NCI-H128 (cell line): ENCODE measurements at regions not wholly inside any gene's neighbourhood (a gene's known extent, or its start where the extent isn't known, plus 50 kb on each side); places are given as distances from the start of the nearest gene placed in this dataset.
"Not testable (repeated sequence)": the region's sequence is repeated elsewhere in the genome, so short reads cannot be mapped to it uniquely, and the experiment has no call there.

Experiments
- DNase-seq: peaks from one replicate; lab custom pipeline; 2025; ENCODE audit not compliant: unreplicated experiment; lab: John Stamatoyannopoulos, UW

DNA sequence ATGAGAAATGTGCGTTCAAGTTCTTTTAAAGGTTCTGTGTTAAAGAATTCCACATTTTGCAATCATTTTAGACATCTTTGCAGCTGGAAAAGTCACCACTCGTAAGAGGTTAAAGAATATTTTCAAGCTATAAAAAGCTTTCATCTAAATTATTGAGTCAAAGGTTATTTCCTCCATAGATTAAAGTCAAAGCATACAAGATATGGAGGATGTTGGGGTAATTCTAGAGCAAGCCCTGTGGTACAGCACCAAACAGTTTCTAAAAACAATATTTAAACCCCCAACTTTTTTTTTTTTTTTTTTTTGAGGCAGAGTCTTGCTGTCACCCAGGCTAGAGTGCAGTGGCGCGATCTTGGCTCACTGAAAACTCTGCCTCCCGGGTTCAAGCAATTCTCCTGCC, 1299.8 kb upstream of the TMEM132C start:
- no peak for DNase-seq

DNA sequence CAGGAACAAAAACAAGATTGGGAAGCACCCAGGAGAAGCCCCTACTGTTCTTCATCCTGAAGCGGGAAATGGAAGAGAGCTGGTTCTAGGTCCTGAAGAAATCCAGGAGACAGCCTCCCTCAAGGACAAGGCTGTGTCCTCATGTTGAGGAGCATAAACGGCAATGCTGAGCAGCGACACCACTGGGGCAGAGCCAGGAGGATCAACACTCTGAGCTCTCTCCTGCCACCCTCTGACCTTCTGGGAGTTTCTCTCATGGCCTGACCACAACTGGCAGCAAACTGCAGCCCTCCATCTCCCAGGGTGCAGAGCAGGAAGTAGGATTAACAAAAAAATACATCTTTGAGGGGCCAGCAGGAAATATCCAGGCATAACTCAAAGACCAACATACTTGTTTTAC, 1292.2 kb upstream of the TMEM132C start:
- no peak for DNase-seq

DNA sequence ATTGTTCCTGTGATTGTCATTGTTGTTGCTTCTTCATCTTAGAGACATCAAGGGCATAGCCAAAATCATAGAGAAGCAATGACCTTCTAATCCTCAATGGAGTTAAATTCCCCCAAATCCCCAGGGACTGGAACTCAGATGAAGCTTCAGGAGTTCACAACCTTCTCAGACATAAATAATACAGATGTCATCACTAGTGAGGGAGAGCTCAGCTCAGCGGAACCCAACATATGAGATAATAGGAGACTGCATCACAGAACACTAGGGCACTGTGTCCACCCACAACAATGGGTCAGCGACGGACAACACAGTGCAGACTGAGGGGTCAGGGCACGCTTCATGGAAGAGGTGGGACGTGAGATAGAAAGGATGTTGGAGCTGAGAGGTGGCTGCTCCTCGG, 1290.4 kb upstream of the TMEM132C start:
- no peak for DNase-seq

DNA sequence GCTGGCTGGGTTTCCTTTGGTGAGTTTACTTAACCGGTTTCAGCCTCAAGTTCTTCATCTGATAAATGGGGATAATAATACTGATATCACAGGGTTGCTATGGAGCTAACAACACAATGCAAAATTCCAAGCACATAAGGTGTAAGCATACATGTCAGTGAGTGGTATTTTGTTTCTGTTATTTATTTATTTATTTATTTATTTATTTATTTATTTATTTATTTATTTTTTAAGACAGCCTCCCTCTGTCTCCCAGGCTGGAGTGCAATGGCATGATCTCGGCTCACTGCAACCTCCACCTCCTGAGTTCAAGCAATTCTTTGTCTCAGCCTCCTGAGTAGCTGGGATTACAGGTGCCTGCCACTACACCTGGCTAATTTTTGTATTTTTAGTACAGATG, 1287.4 kb upstream of the TMEM132C start:
- not testable (repeated sequence) for DNase-seq

DNA sequence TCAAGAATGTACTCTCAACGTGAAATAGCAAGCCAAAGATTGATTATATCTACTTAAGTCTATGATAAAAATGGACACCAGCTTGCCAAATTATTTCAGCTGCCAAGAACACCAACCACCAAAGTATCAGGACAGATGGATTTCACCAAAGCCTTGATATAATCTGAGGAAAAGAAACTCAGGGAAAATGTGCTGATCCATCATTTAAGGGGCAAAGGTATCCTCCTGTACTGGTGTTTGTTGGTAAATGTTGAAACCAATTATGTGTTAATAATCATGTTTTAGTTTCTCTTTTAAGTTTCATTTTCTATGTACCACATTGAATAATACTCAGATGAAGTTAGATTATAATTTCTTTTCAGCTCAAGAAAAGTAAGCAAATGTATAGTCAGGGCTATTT, 1284.3 kb upstream of the TMEM132C start:
- DNase-seq: no peak

DNA sequence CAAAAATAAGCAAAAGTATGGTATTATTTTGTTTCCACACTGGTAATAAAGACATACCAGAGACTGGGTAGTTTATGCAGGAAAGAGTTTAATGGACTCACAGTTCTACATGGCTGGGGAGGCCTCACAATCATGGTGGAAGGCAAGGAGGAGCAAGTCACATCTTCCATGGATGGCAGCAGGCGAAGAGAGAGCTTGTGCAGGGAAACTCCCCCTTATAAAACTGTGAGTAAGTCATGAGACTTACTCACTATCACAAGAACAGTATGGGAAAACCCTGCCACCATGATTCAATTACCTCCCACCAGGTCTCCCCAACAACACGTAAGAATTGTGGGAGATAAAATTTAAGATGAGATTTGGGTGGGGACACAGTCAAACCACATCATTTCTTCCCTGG, 1283.2 kb upstream of the TMEM132C start:
- not testable (repeated sequence) for DNase-seq

DNA sequence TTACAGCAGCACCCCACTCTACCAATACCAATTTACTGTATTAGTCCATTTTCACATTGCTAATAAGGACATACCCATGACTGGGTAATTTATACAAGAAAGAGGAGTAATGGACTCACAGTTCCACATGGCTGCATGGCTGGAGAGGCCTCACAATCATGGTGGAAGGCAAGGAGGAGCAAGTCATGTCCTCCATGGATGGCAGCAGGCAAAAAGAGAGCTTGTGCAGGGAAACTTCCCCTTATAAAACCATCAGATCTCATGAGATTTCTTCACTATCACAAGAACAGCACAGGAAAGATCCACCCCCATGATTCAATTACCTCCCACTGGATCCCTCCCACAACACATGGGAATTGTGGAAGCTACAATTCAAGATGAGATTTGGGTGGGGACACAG, 1281.3 kb upstream of the TMEM132C start:
- DNase-seq: not testable (repeated sequence)

DNA sequence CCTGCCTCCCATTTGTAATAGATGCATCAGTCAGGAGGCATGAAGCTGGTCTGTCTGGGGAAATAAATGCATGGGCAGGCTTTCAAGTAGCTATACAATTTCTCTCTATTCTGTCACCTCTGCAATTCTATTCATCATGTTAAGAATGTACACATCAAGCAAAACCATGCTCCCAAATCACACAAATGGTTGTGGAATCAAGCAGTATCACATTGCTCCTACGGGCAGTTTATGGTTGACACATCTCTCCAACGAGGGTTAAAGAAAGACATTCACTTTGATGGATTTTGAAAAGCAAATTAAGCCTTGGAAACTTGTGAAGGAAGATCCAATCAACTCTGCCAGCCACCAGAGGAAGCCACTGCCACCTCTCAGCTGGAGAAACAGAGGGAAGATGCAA, 1277.4 kb upstream of the TMEM132C start:
- no peak for DNase-seq

DNA sequence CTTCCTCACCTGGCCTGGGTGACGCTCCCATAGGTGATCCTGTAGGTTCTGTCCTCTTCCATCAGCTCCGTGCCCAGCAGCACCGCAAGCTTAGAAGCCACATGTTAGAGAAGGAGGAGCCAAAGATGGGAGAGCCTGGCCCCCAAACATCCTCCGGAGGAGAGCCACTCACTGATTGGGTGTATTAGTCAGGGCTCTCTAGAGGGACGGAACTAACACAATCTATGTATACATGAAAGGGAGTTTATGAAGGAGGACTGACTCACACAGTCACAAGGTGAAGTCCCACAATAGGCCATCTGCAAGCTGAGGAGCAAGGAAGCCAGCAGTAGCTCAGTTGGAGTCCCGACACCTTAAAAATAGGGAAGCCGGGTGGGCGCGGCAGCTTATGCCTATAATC, 1273.1 kb upstream of the TMEM132C start:
- no peak for DNase-seq

DNA sequence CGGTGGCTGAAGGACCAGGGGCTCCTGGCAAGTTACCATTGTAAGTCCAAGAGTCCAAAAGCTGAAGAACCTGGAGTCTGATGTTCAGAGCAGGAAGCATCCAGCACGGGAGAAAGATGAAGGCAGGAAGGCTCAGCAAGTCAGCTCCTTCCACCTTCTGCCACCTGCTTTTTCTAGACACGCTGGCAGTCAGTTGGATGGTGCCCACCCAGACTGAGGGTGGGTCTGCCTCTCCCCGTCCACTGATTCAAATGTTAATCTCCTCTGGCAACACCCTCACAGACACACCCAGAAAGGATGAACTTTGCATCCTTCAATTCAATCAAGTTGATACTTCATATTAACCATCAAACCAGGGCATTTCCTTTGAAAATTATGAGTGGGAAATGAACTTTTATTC, 1272.4 kb upstream of the TMEM132C start:
- DNase-seq: no peak

DNA sequence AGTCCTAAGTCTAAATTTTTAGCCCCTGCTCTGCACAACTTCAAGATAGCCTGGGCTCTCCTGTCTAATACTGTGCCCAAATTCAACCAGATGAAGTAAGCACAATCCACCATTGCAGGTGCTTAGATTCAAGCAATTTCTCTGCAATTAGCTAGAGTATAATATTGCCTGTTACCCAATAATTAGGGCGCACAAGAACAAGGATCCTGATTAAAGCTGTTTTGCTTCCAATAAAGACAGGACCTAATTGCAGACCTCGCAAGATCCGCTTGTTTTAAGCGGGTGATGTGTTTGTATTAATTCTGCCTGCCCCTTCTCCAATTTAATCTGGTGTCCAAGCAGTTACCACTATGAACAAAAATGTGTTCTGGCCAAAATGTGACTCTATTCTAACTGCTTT, 1268.9 kb upstream of the TMEM132C start:
- DNase-seq: no peak

DNA sequence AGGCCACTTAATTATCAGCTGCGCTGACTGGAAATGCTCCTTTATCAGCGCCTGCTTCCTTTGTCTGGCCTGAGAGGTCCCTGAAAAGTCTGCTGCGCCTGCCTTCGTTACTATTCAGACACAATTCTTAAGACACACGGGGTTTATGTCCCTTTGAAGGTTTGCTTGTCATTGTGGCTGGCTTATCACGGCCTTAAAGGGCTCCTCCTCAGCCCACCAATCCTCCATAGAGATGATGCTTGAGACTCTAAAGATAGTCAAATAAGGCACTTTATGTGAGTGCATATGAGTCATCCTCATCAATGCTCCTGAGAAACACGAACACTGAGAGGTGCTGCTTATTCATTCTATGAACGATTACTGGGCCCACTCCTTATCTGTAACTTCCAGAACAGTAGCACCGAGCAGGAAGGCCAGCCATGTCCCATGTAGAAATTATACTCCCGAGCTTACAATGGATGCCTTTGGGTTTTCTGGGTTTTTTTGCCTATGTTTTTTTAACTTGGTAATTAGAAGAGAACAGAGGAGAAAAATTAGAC, 1268.2 kb upstream of the TMEM132C start:
- DNase-seq: no peak

DNA sequence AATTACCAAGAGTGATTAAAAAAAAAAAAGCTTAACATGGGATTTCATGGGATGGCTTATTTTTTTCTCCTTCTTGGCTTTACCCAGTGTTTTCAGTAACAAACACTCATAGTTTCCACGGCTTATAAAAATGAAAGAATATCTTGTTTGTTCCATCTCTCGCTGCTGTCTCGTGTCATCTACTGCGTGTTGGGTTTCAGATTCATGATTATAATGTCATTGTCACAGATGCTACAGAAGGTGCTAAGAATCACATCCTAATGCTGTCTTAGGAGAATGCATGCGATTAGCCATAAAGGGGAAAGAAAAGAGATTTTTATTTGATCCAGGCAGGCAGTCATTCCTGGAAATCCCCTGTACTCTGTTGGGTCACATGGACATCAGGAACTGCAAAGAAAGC, 1267.6 kb upstream of the TMEM132C start:
- no peak for DNase-seq

DNA sequence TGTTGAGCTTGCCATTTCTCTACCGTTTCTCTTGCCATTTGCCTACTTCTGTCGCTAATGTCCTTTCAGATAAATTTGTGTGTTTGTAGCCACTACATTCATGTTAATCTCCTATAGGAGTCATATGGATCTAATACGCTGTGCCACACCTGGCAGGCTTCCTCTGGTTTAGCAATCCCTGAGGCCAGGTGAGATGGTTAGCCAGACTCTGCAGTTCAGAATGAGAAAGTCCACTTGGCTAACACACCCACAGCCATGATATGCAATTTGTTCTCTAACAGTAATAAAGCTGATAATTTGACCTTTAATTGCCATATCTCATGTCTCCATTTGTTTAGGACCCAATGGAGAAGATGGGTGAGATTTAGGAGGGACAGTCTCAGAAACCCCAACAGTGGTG, 1261.6 kb upstream of the TMEM132C start:
- DNase-seq: no peak

DNA sequence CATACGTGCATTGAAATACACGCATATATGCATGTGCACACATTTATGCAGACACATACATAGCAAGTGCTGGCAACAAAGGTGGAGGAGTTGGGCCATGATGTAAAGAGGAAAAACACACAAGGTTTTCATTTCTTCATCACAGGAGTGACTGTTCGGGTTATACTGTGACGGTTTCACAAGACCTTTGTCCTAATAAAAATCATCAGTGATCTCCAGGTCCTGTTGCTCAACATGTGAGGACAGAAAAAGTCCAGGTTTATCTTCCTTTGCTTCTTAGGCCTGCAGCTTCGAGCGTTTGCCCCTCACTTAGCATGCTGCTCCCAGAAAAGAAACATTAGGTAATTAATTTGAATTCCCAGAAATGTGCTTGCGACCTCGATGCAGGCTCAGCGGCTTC, 1260.0 kb upstream of the TMEM132C start:
- no peak for DNase-seq

DNA sequence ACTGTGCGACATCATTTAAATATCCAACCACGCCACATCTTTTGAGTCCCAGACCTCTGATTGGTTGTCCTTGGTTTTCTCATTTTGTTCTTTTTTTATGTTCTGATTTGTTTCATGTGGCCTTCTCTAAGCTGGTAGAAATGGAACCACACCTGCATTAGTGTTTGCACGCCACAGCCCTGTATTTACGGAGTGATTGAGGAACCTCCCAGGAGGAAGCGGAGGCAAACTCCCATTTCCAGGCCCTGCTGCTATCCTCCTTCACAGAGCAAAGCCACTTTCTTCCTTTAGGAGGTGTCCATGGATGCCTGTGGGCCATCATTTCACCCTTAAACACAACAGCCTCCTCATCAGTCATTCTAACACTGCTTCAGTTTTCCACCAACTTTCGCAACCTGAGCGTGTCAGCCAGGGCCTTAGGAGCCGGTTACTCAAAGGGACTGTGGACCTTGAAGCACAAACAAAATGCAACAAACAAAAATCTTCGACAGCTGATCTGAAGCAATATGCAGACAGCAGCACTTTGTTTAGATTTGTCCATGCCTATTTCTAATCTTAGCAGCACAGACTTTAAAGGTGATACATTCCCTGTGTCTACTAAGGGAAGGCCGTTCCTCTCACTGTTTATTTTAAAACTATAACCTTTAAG, 1258.1 kb upstream of the TMEM132C start:
- DNase-seq: no peak

DNA sequence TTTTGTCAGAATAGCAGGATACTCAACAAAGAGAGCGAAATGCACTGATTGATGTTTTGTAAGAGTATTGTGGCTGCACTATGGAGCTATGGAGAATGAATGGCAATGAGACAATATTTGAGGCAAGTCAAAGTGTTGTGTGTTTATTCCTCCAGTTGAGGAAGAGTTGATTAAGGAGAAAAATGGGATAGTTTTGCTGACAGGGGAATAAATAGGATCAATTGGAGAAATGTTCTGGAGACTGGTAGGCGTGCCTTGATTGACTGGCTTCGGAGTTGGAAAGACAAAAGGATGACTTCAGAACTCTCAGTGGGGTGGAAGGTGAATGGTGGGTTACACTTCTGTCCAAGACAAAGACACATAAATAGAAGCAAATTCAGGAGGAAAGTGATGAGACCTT, 1254.9 kb upstream of the TMEM132C start:
- DNase-seq: no peak

DNA sequence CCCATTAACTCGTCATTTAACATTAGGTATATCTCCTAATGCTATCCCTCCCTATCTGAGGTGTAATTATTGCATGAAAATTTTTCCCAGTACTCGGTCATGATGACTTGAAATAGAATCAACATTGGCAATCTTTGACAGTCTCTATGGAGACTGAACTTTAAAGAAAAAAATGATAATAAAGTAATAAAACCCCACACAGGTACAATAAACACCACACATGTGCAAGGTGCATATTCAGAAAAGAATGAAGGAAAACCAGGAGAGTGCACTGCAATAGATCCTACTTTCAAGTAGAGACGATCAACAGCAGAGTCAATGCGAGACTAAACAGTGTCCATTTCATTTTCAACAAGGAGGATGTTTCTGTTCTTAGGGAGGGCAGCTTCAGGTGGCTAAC, 1253.8 kb upstream of the TMEM132C start:
- no peak for DNase-seq

DNA sequence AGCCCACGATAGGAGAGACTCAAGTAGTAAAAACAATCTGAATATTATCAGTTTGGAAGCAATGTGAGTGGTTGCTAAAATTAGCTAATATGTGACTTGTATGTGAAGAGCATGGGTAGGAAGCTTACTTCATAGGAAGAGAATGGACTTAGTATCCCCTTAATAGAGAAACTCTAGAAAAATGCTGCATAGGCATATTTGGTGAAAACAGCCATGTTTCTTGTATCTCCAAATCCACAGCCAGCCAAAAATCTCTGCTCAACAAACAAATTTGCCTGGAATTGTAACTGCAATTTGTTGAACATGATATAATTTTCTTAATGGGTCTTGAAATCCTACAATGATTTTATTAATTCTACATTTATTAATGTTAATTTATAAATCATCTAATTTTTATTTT, 1252.9 kb upstream of the TMEM132C start:
- no peak for DNase-seq

DNA sequence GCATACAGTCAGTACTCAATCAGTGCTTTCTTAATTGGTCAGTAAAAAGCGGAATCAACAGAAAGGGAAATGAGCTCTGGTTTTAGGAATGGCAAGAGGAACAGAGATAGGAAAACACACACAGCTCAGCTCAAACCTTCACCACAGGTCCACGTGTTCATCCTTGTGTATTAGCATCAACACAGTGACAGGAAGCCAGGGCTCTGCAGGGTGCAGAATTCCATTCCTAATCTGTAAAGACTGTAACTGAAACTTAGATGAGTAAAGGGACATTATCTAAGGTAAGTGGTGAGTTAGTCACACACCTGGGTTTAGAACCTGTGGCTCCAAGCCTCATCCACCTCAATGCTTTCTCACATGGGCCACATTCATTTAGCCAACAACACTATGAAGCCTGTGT, 1242.2 kb upstream of the TMEM132C start:
- no peak for DNase-seq

DNA sequence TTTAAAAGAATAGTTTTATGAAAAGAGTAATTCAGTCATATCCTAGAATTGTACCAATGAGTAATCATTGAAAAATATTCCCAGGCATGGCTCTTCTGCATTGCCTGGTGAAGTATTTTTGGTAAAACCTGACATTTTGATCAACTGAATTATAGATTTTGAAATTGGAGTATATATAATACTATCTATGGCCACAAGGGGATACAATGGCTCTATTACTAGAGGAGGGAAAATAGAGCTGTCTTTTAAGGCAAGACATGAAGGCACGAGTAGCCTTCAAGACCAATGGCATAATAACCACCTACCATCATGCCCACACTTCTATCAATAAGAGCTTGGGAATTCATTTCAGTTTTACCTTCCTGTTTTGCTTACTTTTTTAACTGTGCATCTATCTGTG, 1241.4 kb upstream of the TMEM132C start:
- no peak for DNase-seq

DNA sequence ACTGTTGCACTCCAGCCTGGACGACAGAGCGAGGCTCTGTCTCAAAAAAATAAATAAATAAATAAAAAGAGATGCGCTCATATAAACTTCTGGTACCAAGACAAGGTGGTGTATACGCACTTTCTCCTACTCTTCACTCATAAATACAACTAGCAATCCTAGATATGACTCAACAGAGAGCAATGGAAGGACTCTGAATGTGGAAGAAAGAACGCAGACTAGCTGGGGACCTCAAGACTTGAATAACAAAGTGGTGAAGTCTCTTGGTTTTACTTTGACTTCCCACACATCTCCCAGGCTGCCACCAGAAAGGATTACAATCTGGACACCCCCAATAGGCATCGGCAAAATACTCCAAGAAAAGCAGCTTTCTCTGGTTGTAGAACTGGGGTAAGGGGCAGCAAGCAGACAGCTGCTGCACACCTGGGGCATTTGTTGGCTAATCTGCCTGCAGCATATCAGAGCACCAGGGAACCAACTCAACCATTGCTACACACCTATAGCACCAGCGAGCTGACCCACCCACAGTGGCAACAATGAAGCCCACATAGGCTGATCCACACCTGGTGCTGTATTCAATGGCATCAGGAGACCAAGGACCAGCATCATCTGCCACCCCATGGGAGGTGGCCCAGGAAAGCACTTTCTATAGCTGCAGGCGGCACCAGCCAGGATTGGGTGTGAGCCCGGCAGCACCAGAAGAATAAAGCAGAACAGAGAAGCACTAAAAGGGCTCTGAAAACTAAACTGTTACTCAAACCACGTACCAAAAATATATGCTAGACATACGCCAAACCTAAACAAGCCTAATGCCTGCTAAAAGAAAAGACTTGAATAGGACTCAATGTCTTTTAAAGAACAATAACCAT, 1231.7 kb upstream of the TMEM132C start:
- no peak for DNase-seq
